ENCODE measurements at regions not wholly inside any gene's neighbourhood (a gene's known extent, or its start where the extent isn't known, plus 50 kb on each side); places are given as distances from the start of the nearest gene placed in this dataset.
A peak's percentile ranks its signal among the peaks of the same experiment; 100 is the strongest.

GRCh38 chr5:52684051-52684450, 103.7 kb upstream of the ITGA1 start:
- DNase-seq: no peak

DNA sequence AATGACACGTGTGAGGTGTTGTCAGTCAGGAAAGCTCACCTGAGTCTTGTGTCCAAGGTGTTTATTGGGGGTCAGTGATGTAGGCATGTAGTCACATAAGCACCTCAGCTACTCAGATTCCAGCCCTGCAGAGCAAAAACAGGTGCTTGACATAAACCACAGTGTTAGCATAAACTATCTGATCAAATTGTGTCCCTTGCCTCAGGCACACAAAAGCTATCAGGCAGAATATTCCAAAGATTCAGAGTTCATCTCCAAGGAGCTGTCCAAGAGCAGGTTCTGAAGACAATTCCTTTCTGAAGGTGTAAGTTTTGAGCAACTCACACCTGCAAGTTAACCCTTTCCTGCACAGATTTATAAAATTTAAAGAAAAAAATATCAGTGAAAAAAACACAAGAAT, 102.2 kb upstream of the ITGA1 start:
- DNase-seq: no peak

DNA sequence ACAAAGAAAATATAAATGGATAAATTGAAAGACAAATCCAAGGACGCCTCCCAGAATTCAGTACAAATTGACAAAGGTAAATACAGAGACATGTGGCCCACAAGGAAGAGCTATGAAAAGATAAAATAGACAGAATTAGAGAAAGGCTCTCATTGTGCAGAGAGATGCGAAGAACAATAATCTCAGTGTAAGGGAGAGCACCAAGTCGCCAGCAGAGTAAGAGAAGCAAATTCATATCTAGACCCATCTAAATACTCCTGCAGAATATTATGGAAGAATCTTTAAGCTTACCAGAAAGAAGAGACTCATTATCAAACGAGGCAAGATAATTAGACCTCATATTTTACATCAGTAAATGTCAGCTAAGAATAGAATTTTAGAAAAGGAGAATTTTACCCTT, 101.7 kb upstream of the ITGA1 start:
- DNase-seq: no peak

GRCh38 chr5:52690236-52690768, 97.4 kb upstream of the ITGA1 start:
- no peak for DNase-seq

DNA sequence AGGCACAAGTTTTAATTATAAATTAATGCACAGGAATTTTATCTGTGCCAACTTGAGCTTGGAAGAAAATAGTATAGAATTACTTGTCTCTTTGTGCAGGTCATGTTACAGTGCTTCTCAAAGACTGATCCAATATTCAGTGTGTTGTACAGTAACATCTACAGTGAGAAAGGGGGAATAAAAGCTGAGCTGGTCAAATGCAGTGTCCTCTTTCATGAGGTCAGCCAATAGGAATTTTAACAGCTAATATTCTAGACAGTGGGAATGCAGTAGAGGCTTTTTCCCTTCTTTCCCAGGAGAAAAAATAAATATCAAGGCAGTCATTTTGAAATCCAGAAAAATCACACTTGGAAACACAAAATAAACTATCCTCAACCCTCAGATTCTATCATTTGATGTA, 95.7 kb upstream of the ITGA1 start:
- no peak for DNase-seq

- no peak for DNase-seq
Measured at GRCh38 chr5:52692606-52693005, 95.1 kb upstream of the ITGA1 start.

DNA sequence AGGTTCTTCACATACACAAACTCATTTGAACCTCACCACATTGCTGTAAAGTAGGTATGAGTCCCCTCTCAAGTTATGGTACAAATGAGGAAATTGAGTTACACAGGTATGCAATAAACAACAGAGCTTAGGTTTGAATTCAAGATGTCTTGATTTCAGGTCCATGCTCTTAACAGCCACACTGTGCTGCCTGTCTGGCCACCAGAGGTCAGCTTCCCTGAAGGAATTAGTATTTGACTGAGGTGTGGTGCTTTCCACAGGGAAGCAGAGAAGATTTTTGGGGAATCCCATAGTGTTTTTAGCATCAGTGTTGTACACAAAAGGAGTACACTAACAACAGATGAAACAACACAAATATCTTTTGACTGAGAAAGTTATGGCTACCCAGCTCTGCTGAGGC, 94.4 kb upstream of the ITGA1 start:
- DNase-seq: peak; percentile 35

- no peak for DNase-seq
Measured at GRCh38 chr5:52693836-52694235, 93.9 kb upstream of the ITGA1 start.

- DNase-seq: no peak
Measured at GRCh38 chr5:52694648-52695047, 93.1 kb upstream of the ITGA1 start.

DNA sequence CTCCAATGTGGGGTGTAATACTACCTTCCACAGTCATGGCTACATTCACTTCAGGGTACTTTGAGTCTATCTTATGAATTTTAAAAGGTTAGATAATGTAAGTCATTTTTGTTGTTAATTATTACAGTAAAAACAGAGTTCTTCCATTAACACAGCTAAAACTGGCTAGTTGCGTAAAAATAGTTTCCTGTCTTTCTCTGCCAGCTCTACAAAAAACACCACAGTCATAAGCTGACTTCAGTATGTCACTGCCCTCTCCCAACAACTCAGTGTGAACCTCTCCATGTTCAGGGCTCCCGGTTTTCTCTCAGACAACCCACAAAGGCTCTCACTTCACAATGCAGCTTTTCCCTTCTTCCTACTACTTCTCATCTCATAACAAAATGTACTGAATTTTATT, 84.8 kb upstream of the ITGA1 start:
- DNase-seq: no peak

GRCh38 chr5:52703321-52703720, 84.4 kb upstream of the ITGA1 start:
- no peak for DNase-seq

DNA sequence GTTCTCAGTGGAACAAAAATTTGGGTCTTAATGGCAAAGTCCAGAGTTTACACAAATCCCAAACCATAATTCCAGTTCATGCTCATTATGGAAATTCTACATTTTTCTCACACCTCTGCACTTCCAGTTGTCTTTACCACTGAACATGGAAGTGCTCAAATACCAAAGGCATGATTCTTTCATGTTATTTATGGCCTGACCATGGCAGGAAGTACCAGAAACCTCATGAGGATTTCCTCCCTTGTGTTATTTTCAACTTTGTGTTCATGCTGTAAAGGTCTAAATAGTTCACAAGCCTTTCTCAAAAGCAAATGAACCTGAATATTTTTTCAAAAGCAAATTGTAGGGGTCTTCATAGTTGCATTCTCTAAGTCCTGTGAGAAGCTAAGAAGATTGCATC, 82.0 kb upstream of the ITGA1 start:
- DNase-seq: no peak

DNA sequence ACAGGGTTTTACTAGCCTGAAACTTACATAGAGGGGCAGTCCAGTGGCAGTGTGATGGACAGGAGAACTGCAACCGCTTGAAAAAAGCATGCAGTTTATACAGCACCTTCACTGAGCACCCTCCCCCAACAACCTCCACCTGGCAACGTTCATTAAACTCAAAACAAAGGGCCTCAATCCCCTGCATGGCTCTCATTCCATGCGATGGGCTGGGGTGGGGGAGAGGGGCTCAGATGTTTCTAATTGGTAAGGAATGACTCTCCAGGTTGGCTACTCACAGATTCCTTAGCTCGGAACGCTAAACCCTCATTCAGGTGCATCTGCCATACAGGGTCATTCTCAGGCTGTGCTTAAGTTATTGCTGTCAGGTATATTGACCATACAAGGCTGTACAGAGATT, 80.9 kb upstream of the ITGA1 start:
- DNase-seq: no peak

DNA sequence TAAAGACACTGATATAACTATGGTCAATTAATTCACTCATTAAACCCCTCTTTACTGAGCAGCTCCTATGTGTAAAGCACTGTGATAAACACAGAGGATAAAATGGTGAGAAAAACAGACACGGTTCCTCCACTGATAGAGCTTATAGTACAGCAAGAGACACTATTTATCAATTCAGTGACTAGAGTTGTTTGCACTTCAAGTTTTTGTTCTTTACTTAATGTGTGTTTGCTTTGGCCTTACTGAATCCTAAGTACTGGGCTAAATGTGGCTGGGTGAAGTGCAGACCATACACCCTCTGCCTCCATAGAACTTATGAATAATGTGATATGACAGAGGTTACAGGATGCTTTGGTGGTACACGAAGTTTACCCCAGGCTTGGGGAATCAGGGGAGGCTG, 80.1 kb upstream of the ITGA1 start:
- no peak for DNase-seq

GRCh38 chr5:52708463-52708862, 79.3 kb upstream of the ITGA1 start:
- no peak for DNase-seq

GRCh38 chr5:52709167-52709925, 78.4 kb upstream of the ITGA1 start:
- DNase-seq: no peak

GRCh38 chr5:52710310-52710971, 77.3 kb upstream of the ITGA1 start:
- DNase-seq: no peak

- no peak for DNase-seq
Measured at GRCh38 chr5:52710972-52711596, 76.6 kb upstream of the ITGA1 start.

DNA sequence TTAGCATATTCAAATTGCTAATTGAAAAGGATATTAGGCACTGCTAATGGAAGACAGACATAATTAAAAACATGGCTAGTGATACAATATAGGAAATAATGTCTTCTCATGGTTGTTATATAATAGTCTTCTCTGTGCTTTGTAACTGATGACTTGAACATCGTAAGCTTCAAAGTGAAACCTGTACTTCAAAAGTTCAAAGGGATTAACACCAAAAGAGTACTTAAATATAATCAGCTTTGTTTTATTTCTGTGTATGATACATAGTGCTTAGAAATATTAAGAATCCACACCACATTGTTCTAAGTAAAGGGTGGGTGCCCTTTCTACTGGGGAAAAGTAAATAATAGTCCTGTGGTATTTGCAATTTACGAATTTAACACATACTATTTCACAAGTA, 75.4 kb upstream of the ITGA1 start:
- DNase-seq: no peak

GRCh38 chr5:52725065-52725746, 62.5 kb upstream of the ITGA1 start:
- no peak for DNase-seq

DNA sequence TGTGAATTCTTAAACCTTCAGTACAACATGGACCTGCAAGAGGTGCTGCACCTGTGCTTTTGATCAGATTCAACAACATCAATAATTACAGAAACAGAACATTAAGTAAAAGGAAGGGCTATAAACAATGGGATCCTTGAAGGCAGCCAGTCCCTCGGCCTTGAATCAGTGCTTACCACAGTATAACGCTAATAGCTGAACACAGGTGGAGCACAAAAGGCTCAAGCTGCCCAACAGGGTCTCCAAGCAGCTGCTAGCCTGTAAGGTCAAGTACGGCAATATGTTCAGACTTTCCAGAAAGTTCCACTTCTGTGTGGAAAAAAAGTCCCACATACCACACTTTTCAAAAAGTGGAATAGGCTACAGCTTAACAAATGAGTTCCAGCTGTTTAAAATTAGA, 61.9 kb upstream of the ITGA1 start:
- peak; percentile 15 for DNase-seq

- DNase-seq: no peak
Measured at GRCh38 chr5:52727020-52727419, 60.7 kb upstream of the ITGA1 start.

- DNase-seq: no peak
Measured at GRCh38 chr5:52727576-52727975, 60.1 kb upstream of the ITGA1 start.
